ENCODE measurements at regions not wholly inside any gene's neighbourhood (a gene's known extent, or its start where the extent isn't known, plus 50 kb on each side); places are given as distances from the start of the nearest gene placed in this dataset.
"Not testable (repeated sequence)": the region's sequence is repeated elsewhere in the genome, so short reads cannot be mapped to it uniquely, and the experiment has no call there.

- not testable (repeated sequence) for TF ChIP-seq JUN (CRISPR knock-in tag; IDR thresholded peaks at IDR 0.05); CTCF (CRISPR knock-in tag; IDR thresholded peaks at IDR 0.05); TARDBP (CRISPR knock-in tag; IDR thresholded peaks at IDR 0.05); HNRNPLL (IDR thresholded peaks at IDR 0.05; ENCODE audit: low read depth, low read length, poor library complexity, severe bottlenecking); SRF (IDR thresholded peaks at IDR 0.05; ENCODE audit: low read depth, low read length); ZNF282 (IDR thresholded peaks at IDR 0.05; ENCODE audit: partially characterized antibody); YY1 (IDR thresholded peaks at IDR 0.05; ENCODE audit: insufficient read depth, insufficient replicate concordance, low read depth, low read length)
Measured at GRCh38 chr17:52846767-52847166, 688.3 kb upstream of the CA10 start.

Data from HepG2 (cell line).